ENCODE measurements at regions not wholly inside any gene's neighbourhood (a gene's known extent, or its start where the extent isn't known, plus 50 kb on each side); places are given as distances from the start of the nearest gene placed in this dataset.
"Not testable (repeated sequence)": the region's sequence is repeated elsewhere in the genome, so short reads cannot be mapped to it uniquely, and the experiment has no call there.

DNA sequence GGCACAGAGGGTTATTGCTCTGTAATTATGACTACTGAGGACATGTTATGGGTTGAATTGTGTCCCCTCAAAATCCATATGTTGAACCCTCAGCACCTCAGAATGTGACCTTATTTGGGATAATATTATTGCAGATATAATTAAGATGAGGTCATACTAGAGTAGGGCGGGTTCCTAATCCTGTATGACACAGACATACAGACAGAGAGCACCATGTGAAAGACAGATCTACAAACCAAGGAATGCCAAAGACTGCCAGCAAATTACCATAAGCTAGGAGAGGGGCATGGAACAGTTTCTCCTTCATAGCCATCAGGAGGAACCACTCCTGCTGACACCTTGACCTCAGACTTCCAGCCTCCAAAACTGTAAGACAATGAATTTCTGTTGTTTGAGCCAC is 115.2 kb upstream of the OTUD4 start:
- DNase-seq (ENCODE audit: low read depth), result no peak

DNA sequence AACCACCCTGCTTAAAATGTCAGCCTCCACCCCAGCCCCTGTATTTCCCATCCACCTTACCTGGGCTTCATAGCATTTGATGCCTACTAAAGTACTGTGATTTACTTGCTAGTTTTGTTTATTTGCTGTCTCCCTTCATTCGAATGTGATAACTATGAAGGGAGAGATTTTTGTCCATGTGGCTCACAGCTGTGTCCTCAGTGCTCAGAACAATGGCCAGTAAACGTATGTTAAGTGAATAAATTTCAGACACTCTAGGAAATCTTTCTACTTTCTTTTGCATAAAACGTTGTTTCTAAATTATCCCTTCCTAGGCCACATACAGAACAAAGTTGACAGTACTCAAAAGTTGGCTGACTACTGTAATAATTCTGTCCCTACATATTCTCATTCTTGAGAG is 114.7 kb upstream of the OTUD4 start:
- no peak for DNase-seq (ENCODE audit: low read depth)

DNA sequence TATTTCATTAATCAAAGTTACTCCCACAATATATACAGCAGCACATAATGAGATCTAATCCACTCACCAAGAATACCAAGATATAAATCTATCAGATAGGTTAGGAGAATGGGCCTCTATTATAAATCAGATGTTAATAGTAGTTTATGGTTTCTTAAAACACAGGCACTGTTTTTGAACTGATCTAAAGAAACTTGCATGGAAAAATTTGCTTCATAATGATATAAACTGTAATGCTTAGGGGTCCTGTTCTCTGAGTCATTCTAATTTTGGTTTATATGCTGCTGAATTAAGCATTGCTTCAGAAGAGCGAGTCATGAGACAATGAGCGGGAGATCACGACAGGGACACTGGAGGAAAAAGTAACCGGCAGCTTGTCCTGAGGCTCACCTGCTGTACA is 113.3 kb upstream of the OTUD4 start:
- DNase-seq (ENCODE audit: low read depth), result no peak

DNA sequence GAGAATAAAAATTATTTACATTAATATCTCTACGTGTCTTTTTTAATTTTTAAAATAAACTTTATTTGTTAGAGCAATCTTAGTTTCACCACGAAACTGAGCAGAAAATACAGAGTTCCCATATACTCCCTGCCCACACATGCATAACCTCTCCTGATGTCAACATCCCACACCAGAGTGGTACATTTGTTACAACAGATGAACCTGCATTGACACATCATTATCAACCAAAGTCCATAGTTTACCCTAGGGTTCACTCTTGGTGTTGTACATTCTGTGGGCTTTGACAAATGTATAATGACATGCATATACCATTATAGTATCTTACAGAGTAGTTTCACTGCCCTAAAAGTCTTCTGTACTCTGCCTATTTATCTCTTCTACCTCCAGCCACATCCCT is 110.6 kb upstream of the OTUD4 start:
- DNase-seq (ENCODE audit: low read depth), result no peak

DNA sequence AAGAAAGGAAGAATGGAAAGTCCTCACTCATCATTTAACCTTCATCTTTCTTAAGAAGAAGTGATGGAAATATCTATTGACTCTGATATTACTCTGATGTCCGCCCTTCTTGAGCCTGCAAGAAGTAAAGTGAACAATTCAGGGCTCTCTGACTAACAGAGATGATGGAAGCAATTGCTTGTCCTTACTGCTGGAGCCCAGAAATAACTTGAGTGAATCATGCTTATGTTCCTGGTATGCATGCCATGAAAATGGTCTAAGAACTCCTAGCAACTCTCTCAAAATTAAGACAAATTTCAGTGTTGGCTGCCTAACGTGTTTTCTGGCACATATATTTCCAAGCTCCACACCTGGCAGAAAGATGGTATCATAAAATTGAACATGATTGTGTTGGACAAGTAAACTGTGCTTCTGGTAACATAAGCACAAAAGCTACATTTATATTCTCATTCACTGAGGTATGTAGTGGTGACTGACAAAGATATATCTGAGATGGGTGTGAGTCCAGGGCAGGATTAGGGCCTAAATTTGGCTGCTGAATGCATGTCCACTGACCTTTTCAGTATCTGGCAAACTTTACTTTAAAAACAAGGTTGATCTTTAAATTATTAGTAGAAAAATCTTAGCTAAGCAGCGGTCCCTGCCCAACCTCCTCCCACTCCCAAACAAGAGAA is 109.2 kb upstream of the OTUD4 start:
- peak; percentile 32 for DNase-seq (ENCODE audit: low read depth)

DNA sequence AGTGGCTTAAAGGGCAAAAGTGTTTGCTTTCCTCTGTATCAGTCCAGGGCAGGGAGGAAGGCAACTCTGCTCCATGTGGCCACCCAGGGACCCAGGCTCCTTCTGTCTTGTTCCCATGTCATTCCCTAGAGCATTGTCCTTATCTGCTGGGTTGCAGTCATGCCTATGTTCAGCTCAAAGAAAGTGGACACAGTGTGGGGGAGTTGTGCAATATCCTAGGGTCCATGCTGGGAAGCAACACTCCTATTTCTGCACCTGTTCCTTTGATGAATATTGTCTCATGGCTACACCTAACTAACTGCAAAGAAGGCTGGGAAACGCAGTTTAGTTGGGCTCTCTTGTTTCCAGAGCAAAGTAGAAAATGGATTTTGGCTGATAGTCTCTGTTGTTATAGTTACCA is 107.0 kb upstream of the OTUD4 start:
- no peak for DNase-seq (ENCODE audit: low read depth)

DNA sequence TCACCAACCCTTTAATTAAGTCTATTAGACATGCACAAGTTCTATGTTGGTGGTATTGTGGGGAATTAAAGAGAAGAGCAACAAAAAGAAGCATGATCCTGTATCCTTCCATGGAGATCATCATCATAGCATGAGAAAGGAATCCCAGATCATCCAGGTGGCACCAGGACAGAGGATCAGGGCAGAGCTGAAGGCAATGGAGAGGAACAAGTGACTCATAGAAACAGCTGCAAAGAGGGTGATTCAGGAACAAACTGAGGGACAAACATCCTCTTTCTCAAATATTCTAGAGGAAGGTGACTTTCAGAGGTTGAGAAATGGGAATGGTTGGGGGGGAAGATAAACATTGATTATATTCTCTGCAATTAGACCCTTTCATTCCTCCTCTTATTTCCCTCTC is 105.5 kb upstream of the OTUD4 start:
- DNase-seq (ENCODE audit: low read depth), result no peak

DNA sequence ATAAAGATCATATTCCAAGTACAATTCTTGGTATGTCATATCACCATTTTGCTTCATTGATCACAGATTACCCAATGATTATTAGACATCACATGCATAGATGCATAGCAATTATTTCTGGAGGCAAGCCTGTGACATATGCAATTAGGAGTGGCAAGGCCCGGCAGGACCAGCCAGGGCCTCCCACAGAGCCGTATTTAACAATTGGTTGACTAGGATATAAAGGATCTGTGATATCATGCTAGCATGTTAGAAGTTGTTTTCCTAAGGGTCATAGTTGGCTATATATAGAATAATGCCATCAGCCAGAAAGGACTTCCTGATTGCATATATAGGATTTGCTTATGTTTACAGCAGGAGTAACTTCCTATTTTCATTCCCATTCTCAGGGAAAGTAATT is 103.5 kb upstream of the OTUD4 start:
- no peak for DNase-seq (ENCODE audit: low read depth)

DNA sequence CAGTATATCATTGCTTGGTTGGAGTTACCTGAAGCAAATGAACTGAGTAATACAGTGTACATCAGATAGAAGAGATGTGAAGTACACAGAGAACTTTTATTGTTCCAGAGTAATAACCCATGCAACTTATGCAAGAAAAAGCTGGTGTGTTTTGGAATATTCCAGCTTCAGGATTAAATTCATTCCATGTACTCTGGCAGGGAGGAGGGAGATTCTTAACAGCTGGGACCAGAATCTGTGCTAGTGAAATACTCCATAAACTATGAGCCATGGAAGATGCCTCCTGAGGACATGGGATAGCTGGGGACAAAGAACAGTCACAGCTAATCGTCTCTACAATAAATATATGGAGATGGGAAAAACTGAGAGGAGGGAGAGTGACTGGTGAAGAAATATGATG is 101.6 kb upstream of the OTUD4 start:
- no peak for DNase-seq (ENCODE audit: low read depth)

DNA sequence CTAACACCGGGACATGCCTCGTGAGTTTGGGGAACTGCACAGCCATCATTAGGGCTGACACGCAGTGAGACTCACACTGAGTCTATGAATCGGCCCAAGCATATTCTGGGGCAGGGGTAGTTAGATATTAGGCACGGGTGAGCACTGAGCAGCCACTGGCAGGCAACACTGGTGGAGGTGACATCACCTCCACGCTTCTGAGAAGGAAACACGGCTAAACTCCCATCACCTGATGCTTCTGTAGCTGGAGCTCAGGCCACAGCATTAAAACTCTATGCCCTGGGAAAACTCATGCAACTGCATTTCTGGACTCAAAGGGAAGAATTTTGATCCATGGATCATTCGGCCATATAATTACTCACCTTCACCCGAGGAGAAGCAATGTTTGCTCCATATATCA is 100.8 kb upstream of the OTUD4 start:
- DNase-seq (ENCODE audit: low read depth), result no peak

DNA sequence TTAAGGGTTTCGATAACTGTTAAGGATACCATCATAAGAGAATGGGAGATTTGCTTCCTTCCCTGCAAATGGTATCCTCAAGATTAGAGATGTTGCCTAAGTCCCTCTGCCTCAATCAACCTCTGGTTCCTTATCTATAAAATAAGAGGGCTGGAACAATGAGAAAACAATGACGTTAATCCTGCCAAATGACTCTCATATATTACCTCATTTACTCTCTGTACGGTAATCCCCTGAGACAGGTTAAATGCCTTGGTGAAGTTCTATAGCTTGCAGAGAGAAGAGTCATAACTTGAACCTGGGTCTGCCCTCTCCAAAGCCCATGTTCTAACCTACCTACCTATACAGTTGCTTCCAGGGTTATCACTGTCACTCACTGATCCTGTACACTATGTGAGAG is 100.2 kb upstream of the OTUD4 start:
- peak; percentile 43 for DNase-seq (ENCODE audit: low read depth)

DNA sequence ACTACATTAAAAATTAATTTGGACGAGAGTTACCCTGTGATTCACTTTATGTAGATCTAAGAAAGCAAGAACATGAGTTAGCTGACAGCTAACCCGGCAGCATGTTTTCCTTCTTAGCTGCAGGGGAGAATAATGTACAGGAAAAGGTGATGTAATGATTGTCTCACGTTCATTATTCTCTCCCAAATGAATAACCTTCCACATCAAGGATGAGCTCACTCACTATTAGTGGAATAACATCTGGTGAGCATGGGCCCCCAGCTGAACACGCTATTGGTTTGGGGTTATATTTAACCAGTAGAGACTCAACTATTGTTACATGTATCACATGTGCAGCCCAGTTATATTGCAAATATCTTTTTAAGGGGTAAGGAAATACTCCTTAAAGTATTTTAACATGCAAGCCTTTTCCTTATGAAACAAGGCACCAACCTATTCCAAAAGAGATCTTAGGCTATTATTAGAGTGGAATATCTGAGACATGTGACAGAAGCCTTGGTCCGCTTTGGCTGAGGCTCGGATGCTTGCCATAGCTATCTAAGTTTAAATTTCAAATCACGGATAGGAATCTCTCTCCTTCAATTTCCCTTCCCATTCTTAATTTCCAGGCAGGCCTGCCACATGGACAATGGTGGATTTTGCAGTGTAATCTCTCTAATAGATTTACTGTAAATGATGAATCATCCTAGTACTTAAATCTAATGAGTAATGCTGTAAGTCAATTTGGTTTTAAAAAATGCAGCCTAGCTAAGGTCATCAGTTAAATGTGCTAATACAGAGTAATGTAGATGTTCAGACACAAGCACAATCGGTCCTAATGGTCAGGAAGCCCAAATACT is 99.0 kb upstream of the OTUD4 start:
- DNase-seq (ENCODE audit: low read depth), result peak; percentile 78

DNA sequence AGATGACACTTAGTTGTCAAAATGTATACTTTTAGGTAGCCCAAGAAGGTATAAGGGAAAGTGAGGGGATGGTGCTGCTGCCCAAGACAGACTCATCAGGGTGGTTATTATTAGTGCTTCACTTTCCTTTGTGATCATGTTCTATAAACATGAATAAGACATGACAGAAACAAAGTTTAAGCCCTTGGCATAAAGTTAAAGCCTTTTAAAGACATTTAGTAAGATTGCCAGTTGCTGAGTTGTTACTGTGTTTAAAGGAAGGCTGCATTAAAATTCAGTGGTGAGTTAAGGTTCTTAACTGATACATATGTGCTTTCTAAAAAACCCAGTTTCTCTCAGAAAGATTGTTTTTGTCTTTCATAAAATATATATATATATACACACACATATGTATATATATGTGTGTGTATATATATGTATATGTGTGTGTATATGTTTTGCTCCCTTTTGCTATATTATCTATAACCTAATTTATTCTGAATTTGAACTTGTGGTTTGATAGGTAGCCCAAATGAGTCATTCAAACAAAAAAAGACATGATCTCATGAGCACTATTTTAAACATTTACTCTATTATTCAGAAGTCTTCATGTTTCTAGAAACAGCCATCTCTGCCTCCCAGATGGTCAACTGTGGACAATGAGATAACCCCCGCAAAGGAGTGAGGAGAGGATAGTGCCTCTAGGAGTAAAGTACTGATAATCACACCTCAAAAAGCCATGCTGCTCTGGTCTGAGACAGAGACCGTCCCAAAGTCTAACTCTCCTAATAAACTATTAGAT is 98.1 kb upstream of the OTUD4 start:
- peak; percentile 22 for DNase-seq (ENCODE audit: low read depth)

DNA sequence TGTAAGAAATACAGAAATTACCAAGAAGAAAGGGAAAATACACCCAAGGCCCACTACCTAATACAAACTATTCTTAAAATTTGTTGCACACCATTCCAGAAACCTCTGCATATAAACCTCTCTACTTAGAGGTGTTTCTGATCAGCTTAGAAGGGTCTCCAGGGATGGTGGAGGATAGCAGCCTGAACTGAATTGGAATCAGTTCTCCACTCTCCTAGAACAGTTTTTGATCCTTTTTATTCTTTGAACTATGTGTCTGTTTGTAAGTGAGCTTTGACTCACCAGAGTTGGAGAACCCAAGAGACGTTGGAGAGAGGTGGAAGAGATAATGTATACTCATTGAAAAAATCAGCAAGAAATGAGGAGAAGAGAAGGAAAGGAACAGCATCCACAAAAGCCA is 96.6 kb upstream of the OTUD4 start:
- DNase-seq (ENCODE audit: low read depth), result no peak

DNA sequence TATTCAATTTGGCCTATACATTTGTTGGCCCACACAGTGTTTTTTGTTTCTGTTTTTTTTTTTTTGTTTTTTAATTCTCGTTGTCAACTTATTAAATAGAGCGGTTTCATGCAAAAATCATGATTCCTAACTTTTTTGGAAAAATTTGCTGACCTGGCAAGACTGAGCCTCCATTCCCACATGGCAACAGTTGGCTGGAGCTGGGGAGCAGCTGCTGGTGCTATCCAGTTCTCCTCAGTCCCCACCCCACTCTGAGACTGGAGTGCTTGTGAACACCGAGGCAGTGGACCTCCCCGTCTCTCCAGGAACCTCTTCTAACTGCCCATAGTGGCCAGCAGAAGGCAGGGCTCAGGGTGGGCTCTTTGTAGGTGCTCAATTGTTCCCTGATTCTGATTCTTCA is 95.7 kb upstream of the OTUD4 start:
- DNase-seq (ENCODE audit: low read depth), result no peak

DNA sequence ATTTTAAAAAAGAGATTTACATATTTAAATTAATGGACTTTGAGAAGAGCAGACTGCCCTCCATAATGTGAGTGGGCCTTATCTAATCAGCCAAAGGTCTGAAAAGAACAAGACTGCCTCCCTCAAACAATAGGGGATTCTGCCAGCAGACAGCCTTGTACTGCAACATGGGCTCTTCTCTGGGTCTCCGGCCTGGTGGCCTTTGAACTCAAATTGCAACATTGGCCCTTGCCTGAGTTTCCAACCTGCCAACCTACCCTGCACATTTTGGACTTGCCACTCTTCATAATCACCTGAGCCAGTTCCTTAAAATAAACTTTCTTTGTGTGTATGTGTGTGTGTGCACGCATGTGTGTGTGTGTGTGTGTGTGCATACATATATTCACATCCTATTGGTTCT is 90.8 kb upstream of the OTUD4 start:
- DNase-seq (ENCODE audit: low read depth), result no peak

DNA sequence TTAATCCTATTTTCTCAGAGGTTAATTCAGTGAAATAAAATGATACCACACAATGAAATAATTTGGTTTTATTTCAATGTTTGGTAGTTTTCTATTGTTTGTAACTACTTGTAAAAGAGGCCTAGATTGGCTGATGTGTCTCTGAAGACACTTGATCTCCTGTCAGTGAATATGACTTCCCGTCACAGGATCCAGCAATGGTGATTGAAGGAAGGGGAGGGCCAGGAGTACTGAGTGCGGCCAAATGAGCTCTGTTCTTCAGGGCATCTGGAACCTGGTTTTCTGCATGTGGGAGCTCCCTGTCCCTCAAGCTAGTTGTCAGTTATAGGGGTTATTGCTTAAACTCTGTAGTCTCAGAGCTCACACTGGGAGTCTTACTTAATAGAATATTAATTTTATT is 86.5 kb upstream of the OTUD4 start:
- no peak for DNase-seq (ENCODE audit: low read depth)

DNA sequence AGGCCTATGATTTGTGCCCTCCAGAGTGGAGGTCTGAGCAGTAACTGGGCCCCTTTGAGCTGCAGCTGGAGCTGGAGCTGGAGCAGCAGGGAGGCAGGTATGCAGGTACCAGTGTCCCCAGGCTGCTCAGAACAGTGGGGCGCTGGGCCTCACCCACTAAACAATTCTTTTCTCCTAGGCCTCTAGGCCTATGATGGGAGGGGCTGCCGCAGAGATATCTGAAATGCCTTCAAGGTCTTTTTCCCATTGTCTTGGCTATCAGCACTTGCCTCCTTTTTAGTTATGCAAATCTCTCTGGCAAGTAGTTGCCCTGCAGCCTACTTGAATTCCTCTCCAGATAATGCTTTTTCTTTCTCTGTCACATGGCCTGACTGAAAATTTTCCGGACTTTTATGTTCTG is 79.7 kb upstream of the OTUD4 start:
- DNase-seq (ENCODE audit: low read depth), result no peak

DNA sequence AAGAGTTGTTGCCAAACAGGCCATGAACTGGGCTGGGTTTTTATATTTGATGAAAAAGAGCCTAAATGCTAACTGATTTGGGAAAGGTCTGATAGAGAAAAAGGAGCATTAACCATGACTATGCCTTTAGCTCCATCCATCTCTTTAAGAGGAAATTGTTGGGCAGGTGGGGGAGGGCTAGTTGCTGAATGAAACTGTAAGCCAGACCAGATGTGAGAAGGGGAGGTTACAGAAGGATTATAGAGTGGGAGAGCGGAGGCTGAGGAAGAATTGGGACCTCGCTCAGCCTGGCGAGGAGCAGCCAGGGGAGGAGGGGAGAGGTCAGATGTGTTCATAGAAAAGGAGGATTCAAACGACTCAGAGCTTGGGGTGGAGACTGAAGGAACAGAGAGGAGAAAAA is 74.9 kb upstream of the OTUD4 start:
- DNase-seq (ENCODE audit: low read depth), result not testable (repeated sequence)

DNA sequence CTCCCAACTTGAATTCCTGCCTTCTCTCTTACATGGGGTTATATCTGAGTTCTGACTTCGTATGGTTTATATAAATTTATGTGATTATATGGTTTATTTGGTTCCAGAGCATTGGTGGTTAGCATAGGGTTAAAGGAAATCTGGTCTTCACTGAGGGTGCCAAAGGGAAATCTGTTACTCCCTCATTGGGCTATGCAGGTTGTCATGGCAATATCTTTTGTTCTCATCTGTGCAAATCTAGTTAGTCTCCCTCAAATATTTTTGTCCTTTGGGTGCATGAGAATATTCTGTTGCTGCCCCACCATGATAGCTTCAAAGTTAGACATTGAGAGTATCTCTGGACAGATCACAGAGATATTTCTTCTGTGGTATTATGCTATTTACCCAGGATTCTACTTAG is 71.8 kb upstream of the OTUD4 start:
- DNase-seq (ENCODE audit: low read depth), result no peak

DNA sequence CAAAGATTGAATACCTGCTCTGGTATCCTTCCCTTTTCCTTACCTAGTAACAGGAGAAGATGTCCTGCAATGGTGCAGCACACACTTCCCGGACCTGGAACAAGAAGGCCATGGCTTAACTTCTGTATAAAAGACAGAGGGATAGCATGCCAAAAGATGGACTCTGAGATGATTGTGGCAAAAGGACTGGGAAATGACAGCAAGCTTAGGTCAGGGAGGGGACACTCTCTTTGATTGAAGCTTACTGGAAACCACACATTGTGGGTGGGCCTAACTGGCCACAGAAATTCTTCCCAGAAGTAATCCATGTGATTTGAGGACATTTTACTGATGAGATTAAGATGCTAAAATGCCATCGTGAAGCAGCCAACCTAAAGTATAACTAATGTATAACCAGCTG is 71.0 kb upstream of the OTUD4 start:
- no peak for DNase-seq (ENCODE audit: low read depth)

DNA sequence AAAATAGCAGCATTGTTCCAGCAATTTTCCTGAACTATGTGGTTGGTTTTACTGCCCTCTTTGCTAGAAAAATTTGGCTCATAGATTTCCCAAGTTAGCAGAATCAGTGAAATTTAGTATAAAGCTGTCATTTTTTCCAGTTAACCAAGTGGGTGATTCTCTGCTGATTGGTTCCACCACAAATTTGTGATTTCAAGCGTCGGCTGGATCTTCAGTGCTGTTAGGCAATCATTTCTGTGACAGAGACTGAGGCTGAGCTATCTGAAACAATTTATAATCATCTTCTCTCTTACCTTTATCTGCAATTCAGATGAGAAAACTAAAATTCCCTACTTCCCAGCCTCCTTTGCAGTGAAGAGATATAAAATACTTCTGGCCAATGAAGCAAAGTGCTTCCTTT is 68.6 kb upstream of the OTUD4 start:
- no peak for DNase-seq (ENCODE audit: low read depth)

DNA sequence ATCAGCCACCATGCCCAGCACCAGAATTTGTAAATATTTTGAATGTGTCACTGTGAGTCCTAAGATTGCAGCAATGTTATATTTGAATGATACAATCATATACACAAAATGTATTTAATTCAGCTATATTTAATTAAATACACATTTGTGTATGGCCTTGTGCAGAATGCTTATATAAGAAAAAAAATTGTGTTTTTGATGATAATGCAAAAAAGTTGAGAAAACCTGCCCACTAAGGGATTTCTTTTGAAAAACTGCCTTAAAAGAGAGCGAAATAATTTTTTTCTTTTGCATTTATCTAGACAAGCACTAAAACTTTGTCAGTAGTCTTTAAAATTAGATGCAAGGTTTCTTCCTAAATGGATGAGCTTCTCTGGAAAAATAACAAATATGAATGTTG is 68.1 kb upstream of the OTUD4 start:
- DNase-seq (ENCODE audit: low read depth), result no peak

Measured in amniotic epithelial cell (primary cell).